HG03520 (cell line): ENCODE measurements at regions not wholly inside any gene's neighbourhood (a gene's known extent, or its start where the extent isn't known, plus 50 kb on each side); places are given as distances from the start of the nearest gene placed in this dataset.
A peak's percentile ranks its signal among the peaks of the same experiment; 100 is the strongest.

Source experiments
- ATAC-seq: cut with Tn5 transposase; IDR thresholded peaks from one replicate; pipeline ENCODE4 v1.9.1; 2021; ENCODE audit warnings: mild to moderate bottlenecking, moderate library complexity; ENCODE audit not compliant: unreplicated experiment

DNA sequence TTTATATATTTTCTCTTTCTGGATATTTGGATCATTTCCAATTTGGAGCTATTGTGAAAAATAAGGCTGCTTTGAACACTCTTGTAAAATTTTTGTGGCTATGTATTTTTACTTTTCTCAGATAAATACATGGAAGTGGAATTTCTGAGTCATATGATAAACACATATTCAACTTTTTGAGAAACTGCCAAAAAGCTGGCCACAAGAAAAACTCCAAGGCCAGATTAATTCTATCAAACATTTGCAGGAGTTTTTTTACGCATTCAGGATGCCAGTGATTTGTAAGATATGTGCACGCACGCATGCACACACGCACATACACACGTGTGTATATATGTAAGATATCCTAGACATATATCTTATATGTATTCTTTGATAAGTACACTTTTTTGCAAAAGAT lies 477.5 kb upstream of the SPHKAP start:
- no peak for ATAC-seq

DNA sequence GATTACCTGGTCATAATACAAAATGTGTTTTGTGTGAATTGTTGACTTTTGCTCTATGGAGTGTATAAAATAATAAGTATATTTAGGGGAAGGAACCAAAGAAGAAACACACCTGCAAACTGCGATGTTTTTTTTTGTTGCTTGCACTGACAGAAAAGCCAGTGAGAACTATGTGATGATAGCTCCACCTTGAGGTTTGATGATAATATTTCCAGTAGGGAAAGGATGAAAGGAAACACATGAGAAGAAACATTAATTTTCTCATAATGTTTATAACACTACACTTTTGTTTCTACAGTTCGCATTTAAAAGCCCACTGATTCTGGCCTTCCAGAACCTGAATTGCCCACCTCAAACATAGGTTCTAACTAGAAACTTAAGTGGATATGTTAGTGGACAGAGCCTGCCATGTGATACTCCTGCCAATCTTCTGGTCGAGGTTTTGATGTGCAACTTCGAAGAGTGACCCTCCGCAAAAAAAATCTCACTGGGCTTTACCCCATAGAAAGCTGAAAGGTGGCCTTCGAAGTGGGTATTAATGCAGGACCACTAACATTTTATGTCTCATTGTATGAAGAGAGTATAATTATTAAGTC lies 476.4 kb upstream of the SPHKAP start:
- ATAC-seq, result no peak

DNA sequence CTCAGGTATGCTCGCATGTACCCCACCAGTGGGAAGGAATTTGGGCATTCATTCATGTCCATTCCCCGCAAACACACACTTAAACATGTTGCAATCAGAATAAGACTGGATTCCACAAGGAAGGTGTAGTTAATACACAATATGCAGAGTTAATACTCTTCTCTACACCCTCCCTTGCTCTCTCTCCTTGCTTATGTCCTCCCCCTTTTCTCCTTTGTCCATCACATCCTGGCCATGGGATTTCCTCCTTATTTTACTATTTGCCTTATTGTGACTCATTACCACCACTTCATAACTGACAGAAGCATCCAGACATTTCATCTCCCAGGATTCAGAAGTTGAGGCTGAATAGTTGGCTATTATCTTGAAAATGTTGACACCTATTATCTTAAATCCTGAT lies 473.8 kb upstream of the SPHKAP start:
- ATAC-seq, result no peak

- no peak for ATAC-seq
These were observed 473.2 kb upstream of the SPHKAP start for GRCh38 chr2:228654707-228655106.

GRCh38 chr2:228653884-228654283 lies 472.4 kb upstream of the SPHKAP start:
- ATAC-seq, result no peak

DNA sequence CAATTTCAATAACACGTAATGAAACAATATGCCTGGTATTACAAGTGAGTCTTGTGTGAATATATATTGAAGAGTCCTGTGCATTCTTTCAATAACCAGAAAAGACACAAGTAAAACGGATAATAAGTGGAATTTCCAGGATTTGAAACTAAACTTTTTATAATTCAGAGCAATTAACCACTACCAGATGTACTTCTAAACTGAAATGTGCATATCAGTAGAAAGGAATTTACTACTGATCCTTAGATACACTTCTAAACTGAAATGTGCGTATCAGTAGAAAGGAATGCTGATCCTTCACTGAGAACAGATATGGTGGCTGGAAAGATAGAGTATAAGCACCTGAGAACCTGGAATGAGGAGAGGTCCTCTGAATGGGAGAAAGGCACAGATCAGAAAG lies 470.9 kb upstream of the SPHKAP start:
- no peak for ATAC-seq

GRCh38 chr2:228649876-228650275 lies 468.4 kb upstream of the SPHKAP start:
- no peak for ATAC-seq

DNA sequence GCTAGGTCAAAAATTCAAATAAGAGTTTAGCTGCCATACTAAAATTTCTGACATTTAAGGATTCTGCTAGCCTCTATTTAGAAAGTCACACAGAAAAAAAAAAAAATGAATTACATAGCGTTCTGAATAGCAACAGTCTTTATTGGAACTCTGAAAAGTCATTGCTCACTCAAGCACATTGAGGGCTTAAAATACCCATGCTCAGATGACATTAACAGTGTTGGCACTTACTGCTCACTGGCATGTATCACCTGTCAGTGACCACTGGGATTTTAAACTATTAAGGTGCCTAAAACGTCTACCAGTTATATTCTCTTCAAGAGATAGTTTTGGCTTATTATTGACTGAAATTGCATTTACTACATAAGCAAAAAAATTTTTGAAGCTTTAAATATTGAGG lies 468.0 kb upstream of the SPHKAP start:
- no peak for ATAC-seq

- no peak for ATAC-seq
These were observed 467.1 kb upstream of the SPHKAP start for GRCh38 chr2:228648541-228648940.

- ATAC-seq, result no peak
These were observed 464.6 kb upstream of the SPHKAP start for GRCh38 chr2:228646061-228646460.

GRCh38 chr2:228644199-228644598 lies 462.7 kb upstream of the SPHKAP start:
- ATAC-seq, result no peak

GRCh38 chr2:228642861-228643260 lies 461.4 kb upstream of the SPHKAP start:
- ATAC-seq, result no peak

DNA sequence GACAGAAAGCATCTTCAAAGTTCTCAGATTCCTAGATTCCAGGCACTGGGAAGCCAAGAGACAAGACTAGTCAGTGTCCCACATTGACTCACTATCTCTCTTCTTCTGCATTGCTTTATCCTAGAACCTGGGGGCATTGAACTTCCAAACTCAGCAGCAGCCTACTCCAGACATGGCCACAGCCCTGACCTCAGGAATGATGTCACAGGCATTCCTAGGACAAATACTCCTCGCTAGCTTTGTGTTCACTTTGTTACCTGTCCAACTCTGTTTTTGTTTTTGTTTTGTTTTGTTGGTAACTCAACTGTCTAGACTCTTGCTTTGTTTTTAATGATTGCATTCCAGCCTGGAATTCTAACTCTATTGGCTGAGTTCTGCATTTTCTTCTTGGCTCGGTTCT lies 449.3 kb upstream of the SPHKAP start:
- no peak for ATAC-seq

GRCh38 chr2:228629251-228629650 lies 447.8 kb upstream of the SPHKAP start:
- no peak for ATAC-seq

- no peak for ATAC-seq
These were observed 447.2 kb upstream of the SPHKAP start for GRCh38 chr2:228628682-228629081.

DNA sequence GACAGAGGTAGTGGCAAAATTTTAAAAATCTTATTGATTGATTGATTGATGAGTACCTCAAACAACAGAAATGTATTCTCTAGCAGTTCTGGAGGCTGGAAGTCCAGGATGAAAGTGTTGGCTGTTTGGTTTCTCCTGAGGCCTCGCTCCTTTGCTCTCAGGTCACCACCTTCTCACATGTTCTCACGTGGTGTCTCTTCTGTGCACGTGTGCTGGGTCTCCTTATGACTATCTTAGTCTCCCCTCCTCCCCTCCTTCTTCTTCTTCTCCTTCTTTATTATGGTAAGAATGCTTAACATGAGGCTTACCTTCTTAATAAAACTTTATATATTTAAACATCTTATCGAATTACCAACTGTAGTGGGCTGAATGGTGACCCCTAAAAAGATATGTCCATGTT lies 446.0 kb upstream of the SPHKAP start:
- ATAC-seq, result no peak

- no peak for ATAC-seq
These were observed 444.0 kb upstream of the SPHKAP start for GRCh38 chr2:228625481-228625880.

DNA sequence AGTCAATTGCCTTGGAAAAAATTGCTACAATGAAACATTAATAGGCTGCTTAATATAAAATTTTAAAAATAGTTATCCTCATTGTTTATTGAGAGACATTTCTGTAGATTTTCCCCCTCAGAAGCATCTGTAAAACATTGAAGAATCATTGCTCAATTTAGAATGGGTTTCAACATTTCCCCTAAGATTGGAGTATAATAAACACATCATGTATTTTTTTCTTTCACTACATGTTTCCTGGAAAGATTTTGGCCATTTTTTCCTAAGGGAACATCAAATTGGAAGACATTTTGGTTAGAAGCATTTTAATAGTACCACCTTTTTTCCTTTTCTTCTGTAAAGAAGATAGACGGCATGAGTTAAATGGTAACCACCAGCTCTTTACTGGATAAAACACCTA lies 443.2 kb upstream of the SPHKAP start:
- no peak for ATAC-seq

- ATAC-seq, result no peak
These were observed 434.0 kb upstream of the SPHKAP start for GRCh38 chr2:228615496-228615895.

DNA sequence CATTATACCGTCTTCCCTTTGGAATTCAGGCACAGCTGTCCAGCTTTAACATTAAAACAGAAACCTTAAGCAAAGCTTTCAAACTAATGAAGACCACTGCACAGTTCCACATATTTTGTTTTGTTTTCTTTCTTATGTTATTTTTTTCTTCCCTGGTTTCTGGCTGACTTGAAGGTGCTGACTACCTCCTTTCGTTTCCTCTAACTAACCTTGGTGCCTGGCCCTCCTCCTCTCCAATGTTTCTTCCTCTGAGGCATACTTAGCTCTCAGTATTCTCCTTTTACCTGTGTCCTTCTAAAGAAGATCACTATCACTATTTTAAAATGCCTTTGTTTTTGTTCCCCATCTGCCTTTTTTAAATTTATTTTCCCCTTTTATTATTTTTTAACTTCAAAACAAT lies 433.3 kb upstream of the SPHKAP start:
- no peak for ATAC-seq

DNA sequence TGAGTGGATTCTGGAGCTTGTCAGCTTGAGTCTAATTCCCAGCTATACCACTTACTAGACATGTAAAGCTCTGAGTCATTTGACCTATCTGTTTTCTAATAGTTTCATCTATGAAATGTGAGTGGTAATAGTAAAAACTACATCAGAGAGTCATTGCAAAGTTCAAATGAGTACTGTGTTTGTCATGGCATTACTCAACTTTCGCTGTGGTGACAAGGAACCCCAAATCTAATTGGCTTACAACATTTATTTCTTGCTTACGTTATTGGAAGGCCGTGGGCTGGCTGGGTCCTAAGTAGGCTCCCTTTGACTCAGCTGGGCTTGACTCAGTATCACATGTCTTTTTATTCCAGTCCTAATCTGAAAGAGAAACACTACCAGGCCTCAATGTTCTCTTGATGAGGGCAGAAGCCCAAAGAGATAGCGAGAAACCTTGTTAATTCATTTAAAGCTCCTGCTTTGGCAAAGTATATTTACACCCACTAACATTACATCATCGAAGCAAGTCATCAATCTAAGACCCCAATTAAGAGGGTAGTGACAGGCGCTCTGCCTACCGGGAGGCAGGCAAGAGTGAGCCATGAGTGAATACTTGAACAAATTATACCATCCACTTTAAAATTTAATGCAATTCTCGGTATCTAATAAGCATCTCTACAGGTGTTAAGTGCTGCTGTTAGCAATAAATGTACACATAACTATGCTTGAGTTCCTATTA lies 431.8 kb upstream of the SPHKAP start:
- ATAC-seq, result peak; percentile 53

DNA sequence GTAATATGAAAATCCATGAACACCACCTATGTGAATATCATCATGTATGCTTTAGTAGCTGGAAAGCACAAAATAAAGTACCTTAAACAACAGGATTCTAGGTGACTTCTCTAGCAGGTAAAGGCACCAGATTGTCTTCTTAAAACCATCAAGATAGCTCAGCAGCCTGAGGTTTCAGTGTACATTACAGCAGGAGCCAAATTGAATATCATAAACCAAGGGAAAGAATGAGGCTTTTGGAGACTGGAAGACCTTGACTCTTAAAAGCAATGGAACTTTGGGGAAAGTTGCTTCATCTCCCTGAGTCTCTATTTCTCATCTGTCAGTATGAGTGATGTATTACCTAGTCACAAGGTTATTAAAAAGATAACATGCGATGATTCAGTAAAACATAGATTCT lies 429.7 kb upstream of the SPHKAP start:
- ATAC-seq, result no peak

GRCh38 chr2:228602288-228602687 lies 420.8 kb upstream of the SPHKAP start:
- ATAC-seq, result no peak
